ENCODE measurements at regions not wholly inside any gene's neighbourhood (a gene's known extent, or its start where the extent isn't known, plus 50 kb on each side); places are given as distances from the start of the nearest gene placed in this dataset.

DNA sequence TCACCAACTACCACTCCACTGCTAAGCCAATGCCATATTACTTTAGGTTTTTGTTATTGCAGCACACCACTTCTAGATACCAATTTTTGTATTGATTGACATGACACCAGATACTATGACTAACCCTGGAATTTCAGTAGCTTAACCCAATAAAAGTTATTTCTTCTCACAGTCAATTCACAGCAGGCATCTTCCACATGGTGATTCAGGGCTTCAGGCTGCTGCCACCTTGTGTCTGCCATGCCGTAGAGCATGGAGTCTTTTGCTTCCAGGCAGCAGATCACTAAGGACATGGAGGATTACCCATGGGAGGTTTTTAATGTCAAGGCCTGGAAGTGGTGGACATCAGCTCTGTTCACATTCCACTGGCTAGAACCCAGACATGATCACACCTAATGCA, 56.4 kb upstream of the LTA4H start:
- no peak for TF ChIP-seq ZNF214 (tag by site-specific recombination; IDR thresholded peaks at IDR 0.05; ENCODE audit: borderline replicate concordance)
- TF ChIP-seq SP2 (tag by site-specific recombination; IDR thresholded peaks at IDR 0.05) = no peak
- no peak for TF ChIP-seq MZF1 (tag by site-specific recombination; IDR thresholded peaks at IDR 0.05; ENCODE audit: borderline replicate concordance)
- TF ChIP-seq ZNF670 (tag by site-specific recombination; IDR thresholded peaks at IDR 0.05; ENCODE audit: low read depth) = no peak
